GM12872 (cell line): ENCODE measurements at regions not wholly inside any gene's neighbourhood (a gene's known extent, or its start where the extent isn't known, plus 50 kb on each side); places are given as distances from the start of the nearest gene placed in this dataset.

Experiments used
- CTCF ChIP-seq: IDR thresholded peaks from 3 replicates; pipeline ENCODE4 v1.5.1; 2011; ENCODE audit warnings: low read depth, mild to moderate bottlenecking, low read length, moderate library complexity; ENCODE audit not compliant: insufficient read depth

GRCh38 chr6:126181890-126182289, 158.0 kb upstream of the CENPW start:
- TF ChIP-seq CTCF, result no peak

GRCh38 chr6:126182650-126183311, 157.1 kb upstream of the CENPW start:
- TF ChIP-seq CTCF, result no peak

GRCh38 chr6:126185774-126186173, 154.1 kb upstream of the CENPW start:
- TF ChIP-seq CTCF, result no peak

- TF ChIP-seq CTCF, result no peak
Measured at GRCh38 chr6:126188279-126188909, 151.5 kb upstream of the CENPW start.

GRCh38 chr6:126195625-126196236, 144.2 kb upstream of the CENPW start:
- TF ChIP-seq CTCF, result no peak

GRCh38 chr6:126198631-126199030, 141.3 kb upstream of the CENPW start:
- no peak for TF ChIP-seq CTCF

GRCh38 chr6:126199466-126199865, 140.4 kb upstream of the CENPW start:
- no peak for TF ChIP-seq CTCF
